Left lung (tissue), 4 donors: ENCODE measurements at regions not wholly inside any gene's neighbourhood (a gene's known extent, or its start where the extent isn't known, plus 50 kb on each side); places are given as distances from the start of the nearest gene placed in this dataset.

Experiments used
- ATAC-seq: fragments of 200-7000 bp; cut with Tn5 transposase; one replicate; pipeline ENCODE4 v1.9.1; 2020; ENCODE audit warnings: moderate library complexity
- DNase-seq, 4 donors: peaks; one replicate each; pipeline ENCODE4 v3.0.0-alpha.2; 2013 to 2020
- H3K27ac ChIP-seq, 2 donors: fragments of 200-600 bp; sonication (generic) in 1 of 2; one replicate each; pipeline versions ENCODE4 v1.5.0 to v1.8.0; 2020 to 2021
- H3K27me3 ChIP-seq, 2 donors: fragments of 200-600 bp; sonication (generic) in 1 of 2; one replicate each; pipeline versions ENCODE4 v1.5.0 to v1.8.0; 2020 to 2021
- H3K36me3 ChIP-seq, 2 donors: fragments of 200-600 bp; sonication (generic) in 1 of 2; one replicate each; pipeline versions ENCODE4 v1.5.0 to v1.8.0; 2020 to 2021
- H3K4me1 ChIP-seq, 2 donors: fragments of 200-600 bp; one replicate each; pipeline ENCODE4 v1.8.0; 2021
- H3K4me3 ChIP-seq, 2 donors: fragments of 200-600 bp; sonication (generic) in 1 of 2; one replicate each; pipeline versions ENCODE4 v1.5.0 to v1.8.0; 2020 to 2021; ENCODE audit warnings: mild to moderate bottlenecking in 1 of 2
- H3K9me3 ChIP-seq, 2 donors: fragments of 200-600 bp; sonication (generic) in 1 of 2; one replicate each; pipeline versions ENCODE4 v1.5.0 to v1.8.0; 2020 to 2021
- intact Hi-C, 2 donors: fragments of 100-400 bp; cut with DNase I; formaldehyde crosslinking; loops; one replicate each; pipeline versions ENCODE4 v1.11.2 to v1.14.2; 2022
- TF ChIP-seq, protein P1 (sequence below), 2 donors: fragments of 200-600 bp; sonication (generic) in 1 of 2; IDR thresholded peaks; one replicate each; pipeline versions ENCODE4 v1.5.0 to v1.8.0; 2021; ENCODE audit warnings: antibody characterized with exemption in 2 of 2
- donor health status: DM: no; HTN: yes; CAD: no.
- donor health status: DM: no; HTN: no; CAD: no.

GRCh38 chr1:214154596-214155292, 126.2 kb upstream of the SMYD2 start:
- Histone ChIP-seq H3K36me3 (no peaks in the 10 kb centered on the region), H3K4me3 (no peak overlapping the region), H3K27ac (no peak overlapping the region), H3K27me3 (peaks cover 0 to 15% of the 10 kb centered on the region in 2 donors), H3K4me1 (no peaks in the 10 kb centered on the region), H3K9me3 (no peaks in the 10 kb centered on the region)
- no peak for ATAC-seq
- TF ChIP-seq, protein P1, sequence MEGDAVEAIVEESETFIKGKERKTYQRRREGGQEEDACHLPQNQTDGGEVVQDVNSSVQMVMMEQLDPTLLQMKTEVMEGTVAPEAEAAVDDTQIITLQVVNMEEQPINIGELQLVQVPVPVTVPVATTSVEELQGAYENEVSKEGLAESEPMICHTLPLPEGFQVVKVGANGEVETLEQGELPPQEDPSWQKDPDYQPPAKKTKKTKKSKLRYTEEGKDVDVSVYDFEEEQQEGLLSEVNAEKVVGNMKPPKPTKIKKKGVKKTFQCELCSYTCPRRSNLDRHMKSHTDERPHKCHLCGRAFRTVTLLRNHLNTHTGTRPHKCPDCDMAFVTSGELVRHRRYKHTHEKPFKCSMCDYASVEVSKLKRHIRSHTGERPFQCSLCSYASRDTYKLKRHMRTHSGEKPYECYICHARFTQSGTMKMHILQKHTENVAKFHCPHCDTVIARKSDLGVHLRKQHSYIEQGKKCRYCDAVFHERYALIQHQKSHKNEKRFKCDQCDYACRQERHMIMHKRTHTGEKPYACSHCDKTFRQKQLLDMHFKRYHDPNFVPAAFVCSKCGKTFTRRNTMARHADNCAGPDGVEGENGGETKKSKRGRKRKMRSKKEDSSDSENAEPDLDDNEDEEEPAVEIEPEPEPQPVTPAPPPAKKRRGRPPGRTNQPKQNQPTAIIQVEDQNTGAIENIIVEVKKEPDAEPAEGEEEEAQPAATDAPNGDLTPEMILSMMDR (IDR thresholded peaks at IDR 0.05) = no peak
- DNase-seq = no peak
- intact Hi-C loops = no loop called here

GRCh38 chr1:214155987-214156625, 124.9 kb upstream of the SMYD2 start:
- Histone ChIP-seq H3K36me3 (no peaks in the 10 kb centered on the region), H3K9me3 (no peaks in the 10 kb centered on the region), H3K27ac (no peak overlapping the region), H3K4me1 (no peaks in the 10 kb centered on the region), H3K4me3 (no peak overlapping the region), H3K27me3 (peaks cover 0 to 15% of the 10 kb centered on the region in 2 donors)
- no peak for ATAC-seq
- DNase-seq = no peak
- TF ChIP-seq, protein P1 (IDR thresholded peaks at IDR 0.05) = no peak
- intact Hi-C loops = no loop called here

DNA sequence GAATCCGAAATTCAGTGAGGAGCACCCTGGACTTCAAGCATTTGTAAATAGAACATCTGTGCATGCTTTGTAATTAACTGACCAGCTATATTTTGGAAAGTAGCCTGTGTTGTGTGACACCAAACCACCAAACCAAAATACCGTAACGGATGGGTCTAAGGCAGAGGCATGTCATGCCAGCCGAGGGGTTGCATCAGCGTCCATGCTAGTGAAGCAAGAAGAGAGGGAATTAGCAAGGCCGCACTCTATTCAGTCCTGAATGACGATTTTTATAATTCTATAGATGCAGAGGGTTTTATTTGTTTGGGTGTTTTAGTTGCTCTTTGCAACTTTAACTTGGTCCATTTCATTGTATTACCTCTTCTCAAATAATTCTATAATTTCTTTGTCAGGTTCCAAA, 116.8 kb upstream of the SMYD2 start:
- Histone ChIP-seq H3K36me3 (no peaks in the 10 kb centered on the region), H3K9me3 (no peaks in the 10 kb centered on the region), H3K4me3 (no peak overlapping the region), H3K27me3 (peaks cover 0 to 5% of the 10 kb centered on the region in 2 donors), H3K27ac (no peak overlapping the region), H3K4me1 (no peaks in the 10 kb centered on the region)
- DNase-seq (no peak), ATAC-seq (no peak)
- intact Hi-C loops = no loop called here
- TF ChIP-seq, protein P1 (IDR thresholded peaks at IDR 0.05) = no peak

DNA sequence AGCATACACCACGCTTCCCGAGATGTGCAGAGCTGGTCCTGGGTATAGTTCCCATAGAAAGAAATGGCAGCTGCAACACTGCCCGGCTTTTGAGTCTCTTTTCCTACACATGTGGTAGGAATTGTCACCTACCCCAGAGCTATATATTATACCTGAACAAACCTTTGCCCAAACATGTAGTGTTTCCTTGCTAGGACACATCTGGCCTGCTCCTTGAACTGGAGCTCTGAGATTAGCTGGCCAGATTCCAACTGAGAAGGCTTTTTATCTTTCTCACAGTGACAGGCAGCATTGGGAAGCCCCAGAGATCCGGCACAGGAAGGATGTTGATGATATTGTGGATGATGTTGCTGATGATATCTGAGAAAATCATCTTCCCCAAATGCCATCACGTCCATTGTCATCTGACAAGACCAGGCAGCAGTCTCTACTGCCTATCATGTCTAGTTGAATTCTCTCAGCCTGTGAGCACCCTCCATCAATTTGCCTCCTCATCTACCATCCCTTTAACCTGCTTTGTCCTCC, 115.0 kb upstream of the SMYD2 start:
- no peaks in the 10 kb centered on the region for H3K4me1 ChIP-seq
- H3K27ac ChIP-seq = no peak overlapping the region
- H3K4me3 ChIP-seq = no peak overlapping the region
- intact Hi-C loops = no loop called here
- no peak for ATAC-seq
- TF ChIP-seq, protein P1 (IDR thresholded peaks at IDR 0.05) = no peak
- H3K36me3 ChIP-seq = no peaks in the 10 kb centered on the region
- DNase-seq = no peak
- peaks cover 0 to 5% of the 10 kb centered on the region in 2 donors for H3K27me3 ChIP-seq
- no peaks in the 10 kb centered on the region for H3K9me3 ChIP-seq

DNA sequence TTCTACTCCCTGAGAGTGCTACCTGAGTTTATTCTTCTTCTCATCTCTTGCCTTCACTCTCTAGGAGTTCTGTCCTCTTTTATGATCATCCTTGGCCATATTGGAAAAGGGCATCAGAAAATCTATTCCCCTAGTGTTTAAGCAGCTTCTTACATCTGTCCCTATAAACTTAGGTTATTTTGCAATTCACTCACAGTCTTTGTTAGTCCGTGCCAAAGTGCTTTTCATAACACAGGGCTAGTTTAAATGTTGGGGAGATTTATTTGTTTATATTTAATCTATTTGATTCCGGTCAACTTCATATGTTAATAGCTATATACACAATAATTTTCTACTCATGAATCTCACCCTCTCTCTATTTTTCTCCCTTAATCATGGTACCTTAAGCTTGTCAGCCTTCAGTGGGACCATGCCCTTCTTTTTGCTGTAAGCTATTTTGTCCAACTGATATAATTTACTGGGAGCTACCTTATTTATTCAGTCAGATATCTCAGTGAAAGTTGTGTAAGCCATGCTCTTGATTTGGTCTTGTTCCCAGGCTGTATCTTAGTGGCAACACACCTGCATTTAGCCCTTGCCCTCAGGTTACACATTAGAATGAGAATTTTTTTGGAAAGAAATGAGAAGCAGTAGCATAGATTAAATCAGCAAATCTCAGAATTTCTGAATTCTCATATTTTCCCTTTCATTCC, 106.3 kb upstream of the SMYD2 start:
- intact Hi-C loops = no loop called here
- Histone ChIP-seq H3K4me1 (no peaks in the 10 kb centered on the region), H3K9me3 (no peaks in the 10 kb centered on the region), H3K4me3 (no peak overlapping the region), H3K27me3 (no peaks in the 10 kb centered on the region), H3K36me3 (no peaks in the 10 kb centered on the region), H3K27ac (no peak overlapping the region)
- no peak for ATAC-seq
- TF ChIP-seq, protein P1 (IDR thresholded peaks at IDR 0.05) = no peak
- no peak for DNase-seq
